GM10266 (cell line): ENCODE measurements at regions not wholly inside any gene's neighbourhood (a gene's known extent, or its start where the extent isn't known, plus 50 kb on each side); places are given as distances from the start of the nearest gene placed in this dataset.

Experiments used
- DNase-seq: peaks from one replicate; pipeline ENCODE4 v3.0.0; 2012; ENCODE audit errors: extremely low spot score
- TF ChIP-seq, protein P1 (sequence below): IDR thresholded peaks from 2 replicates; pipeline ENCODE4 v1.5.1; 2012; ENCODE audit warnings: mild to moderate bottlenecking, low read depth; ENCODE audit not compliant: control insufficient read depth, insufficient read depth; ENCODE audit errors: missing control alignments

DNA sequence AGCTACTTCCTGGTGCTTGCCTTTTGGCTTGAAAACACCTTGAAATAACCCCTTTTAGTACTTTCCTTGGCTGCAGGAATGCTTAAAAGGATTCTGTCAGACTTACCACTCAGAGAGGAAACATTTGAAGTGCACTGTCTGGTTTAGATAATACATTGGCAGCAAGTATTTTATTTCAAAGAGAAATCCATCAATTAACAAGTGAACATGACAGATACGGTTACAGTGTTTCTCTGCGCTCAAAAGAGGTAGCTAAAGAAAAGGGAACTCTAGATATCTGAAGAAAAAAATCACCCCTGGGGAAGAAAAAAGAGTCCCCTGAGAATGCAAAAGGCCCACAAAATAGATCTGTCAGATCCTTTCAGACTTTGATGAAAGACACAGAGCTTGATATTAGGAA lies 421.9 kb downstream of the LRFN5 start:
- DNase-seq = no peak

DNA sequence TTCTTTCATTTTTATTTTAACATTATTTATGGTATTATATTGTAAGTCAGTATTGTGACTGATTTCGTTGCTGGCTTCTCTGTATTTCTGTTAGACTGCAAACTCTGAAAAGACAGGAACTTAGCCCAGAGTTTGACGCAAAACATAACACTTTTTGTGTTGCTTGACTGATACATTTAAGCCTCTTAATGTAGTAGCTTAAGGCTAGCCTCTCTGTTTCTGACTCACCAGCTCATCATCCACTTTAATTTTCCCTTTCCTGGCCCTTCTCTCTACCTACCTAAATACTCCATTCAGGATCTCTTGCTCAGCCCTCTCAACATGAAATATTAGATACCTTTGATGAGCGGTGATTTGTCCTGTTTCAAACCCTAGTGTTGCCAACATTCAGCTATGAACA lies 420.6 kb downstream of the LRFN5 start:
- TF ChIP-seq, protein P1, sequence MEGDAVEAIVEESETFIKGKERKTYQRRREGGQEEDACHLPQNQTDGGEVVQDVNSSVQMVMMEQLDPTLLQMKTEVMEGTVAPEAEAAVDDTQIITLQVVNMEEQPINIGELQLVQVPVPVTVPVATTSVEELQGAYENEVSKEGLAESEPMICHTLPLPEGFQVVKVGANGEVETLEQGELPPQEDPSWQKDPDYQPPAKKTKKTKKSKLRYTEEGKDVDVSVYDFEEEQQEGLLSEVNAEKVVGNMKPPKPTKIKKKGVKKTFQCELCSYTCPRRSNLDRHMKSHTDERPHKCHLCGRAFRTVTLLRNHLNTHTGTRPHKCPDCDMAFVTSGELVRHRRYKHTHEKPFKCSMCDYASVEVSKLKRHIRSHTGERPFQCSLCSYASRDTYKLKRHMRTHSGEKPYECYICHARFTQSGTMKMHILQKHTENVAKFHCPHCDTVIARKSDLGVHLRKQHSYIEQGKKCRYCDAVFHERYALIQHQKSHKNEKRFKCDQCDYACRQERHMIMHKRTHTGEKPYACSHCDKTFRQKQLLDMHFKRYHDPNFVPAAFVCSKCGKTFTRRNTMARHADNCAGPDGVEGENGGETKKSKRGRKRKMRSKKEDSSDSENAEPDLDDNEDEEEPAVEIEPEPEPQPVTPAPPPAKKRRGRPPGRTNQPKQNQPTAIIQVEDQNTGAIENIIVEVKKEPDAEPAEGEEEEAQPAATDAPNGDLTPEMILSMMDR = no peak
- DNase-seq = no peak

More for the DNA sequence above, 421.9 kb downstream of the LRFN5 start:
- TF ChIP-seq, protein P1 = no peak

DNA sequence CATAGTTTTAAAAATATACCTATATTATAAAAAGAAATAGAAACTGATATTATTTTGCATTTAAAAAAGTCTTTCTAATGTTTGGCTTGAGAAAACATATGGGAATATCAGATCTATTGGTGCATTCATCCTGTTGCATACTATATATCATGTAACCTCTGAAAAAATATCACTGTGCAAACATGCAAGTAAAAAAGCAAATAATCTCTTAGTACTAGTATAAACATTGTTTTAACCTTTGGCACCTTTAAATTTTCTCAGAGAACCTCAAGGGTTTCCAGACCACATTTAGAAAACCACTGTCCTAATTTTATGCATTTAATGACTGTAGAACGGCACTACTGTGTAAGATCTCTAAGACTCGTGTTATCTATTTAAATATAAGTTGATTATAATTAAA lies 416.8 kb downstream of the LRFN5 start:
- DNase-seq = no peak
- TF ChIP-seq, protein P1 = no peak

DNA sequence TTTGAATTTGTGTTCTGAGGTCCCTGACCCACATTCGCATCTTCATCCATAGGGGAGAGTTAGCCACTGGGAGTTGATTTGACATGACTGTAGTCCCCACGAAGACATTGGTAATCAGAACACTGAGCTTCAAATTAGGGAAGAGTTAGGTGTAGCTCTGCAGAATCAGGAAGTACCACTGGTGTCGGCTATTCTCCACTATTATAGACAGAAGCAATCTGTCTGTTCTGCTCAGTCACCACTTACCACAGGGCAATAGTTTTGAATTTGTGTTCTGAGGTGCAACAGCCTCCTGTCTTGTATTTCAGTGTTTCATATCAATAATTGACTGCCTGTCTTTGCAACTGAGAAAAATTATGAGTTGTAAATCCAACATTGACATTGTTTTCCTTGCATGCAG lies 407.6 kb downstream of the LRFN5 start:
- TF ChIP-seq, protein P1 = no peak
- no peak for DNase-seq

DNA sequence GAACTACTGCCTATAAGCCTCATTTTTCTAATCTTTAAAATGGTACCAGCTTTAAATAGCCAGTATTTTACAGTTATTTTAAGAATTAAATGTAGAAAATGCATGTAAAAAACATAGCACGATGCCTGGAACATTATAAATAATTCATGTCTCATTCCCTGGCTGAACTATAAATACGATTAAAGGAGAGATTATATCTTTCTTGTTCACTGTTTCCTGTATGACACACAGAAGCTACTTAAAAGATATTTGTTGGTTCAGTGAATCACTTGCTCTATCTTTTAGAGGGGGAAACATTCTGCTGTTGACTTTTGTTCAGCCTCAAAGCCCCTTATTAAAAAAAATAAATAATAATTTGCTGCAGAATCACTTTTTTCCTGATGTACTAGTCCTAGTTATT lies 406.9 kb downstream of the LRFN5 start:
- TF ChIP-seq, protein P1 = no peak
- no peak for DNase-seq

DNA sequence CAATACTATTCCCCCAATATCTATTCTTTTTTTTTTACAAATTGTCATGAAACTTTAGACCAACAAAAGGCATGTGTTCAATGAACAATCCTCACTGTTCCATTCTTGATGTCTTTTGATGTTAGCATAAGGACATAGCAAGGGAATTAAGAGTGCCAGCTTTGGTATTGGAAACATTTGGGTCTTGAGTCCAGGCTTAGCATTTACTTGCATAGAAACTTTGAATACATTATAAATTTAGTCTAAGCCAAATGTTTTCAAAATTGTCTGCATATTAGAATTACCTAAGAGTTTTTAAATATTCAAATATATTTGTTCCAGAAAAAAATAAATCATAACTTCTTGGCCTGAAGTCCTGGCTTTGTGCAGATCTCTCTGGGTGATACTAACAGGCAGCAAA lies 406.5 kb downstream of the LRFN5 start:
- DNase-seq = no peak
- TF ChIP-seq, protein P1 = no peak

DNA sequence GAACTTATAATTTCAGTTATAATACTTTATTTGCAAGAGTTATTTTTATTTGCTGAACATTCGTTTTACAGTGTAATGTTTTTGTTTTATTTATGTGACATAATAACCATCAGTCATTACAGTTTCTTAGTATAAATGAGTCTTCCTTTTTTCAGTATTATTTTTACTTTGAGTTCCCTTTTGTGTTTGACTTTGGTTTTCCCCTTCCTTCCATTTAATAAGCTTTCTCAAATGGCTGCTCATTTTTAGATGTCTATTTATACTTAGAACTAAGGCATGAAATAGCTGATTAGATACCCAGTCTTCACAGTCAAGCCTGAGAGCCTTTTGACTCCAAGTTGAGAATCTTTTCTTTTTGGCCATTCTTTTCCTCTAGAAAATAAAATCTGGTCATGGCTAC lies 404.5 kb downstream of the LRFN5 start:
- TF ChIP-seq, protein P1 = no peak
- DNase-seq = no peak

DNA sequence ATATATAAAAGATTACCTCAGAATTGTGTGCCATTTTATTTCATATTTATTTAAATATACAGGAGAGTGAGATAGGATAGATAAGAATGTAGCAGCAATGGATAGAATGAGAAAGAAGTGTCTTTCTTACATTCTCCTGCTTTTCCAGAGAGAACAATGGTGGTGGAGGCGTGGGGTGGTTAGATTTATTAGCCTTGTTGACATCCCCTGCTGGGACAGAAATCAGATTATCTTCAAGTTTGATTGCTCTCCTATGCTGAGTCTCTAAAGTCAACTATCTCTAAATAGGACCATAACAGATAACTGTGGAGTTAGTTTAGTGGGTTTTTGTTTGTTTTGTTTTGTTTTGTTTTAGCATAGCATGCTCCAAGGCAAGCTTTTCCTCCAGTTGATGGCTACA lies 397.6 kb downstream of the LRFN5 start:
- TF ChIP-seq, protein P1 = no peak
- DNase-seq = no peak
